PFSK-1 (cell line): ENCODE measurements at regions not wholly inside any gene's neighbourhood (a gene's known extent, or its start where the extent isn't known, plus 50 kb on each side); places are given as distances from the start of the nearest gene placed in this dataset.

Experiments used
- FOXP2 ChIP-seq: optimal IDR thresholded peaks from 2 replicates; pipeline ENCODE3; 2011; ENCODE audit warnings: borderline replicate concordance, control low read depth, inconsistent platforms; ENCODE audit not compliant: insufficient read depth; ENCODE audit errors: extremely low read length, extremely low read depth
- POLR2AphosphoS5 ChIP-seq: IDR thresholded peaks from 2 replicates; pipeline ENCODE4 v1.6.1; 2012; ENCODE audit warnings: low read depth, mild to moderate bottlenecking, control low read depth, low read length, moderate library complexity
- SIN3A ChIP-seq: IDR thresholded peaks from 2 replicates; pipeline ENCODE4 v1.6.1; 2012; ENCODE audit warnings: mild to moderate bottlenecking, low read length, moderate library complexity, borderline replicate concordance; ENCODE audit not compliant: insufficient read depth
- TAF1 ChIP-seq: IDR thresholded peaks from 2 replicates; pipeline ENCODE4 v1.6.1; 2012; ENCODE audit warnings: low read length, control low read depth, borderline replicate concordance; ENCODE audit not compliant: insufficient read depth
- TF ChIP-seq, protein P1 (sequence below), 2 experiments: IDR thresholded peaks; 2 replicates each; pipeline versions ENCODE4 v1.6.1 to v1.8.0; 2011 to 2012; ENCODE audit warnings: low read depth in 2 of 2, low read length in 2 of 2, control low read depth in 1 of 2, inconsistent platforms in 1 of 2, mild to moderate bottlenecking in 1 of 2, moderate library complexity in 1 of 2; ENCODE audit not compliant: insufficient read depth in 1 of 2

DNA sequence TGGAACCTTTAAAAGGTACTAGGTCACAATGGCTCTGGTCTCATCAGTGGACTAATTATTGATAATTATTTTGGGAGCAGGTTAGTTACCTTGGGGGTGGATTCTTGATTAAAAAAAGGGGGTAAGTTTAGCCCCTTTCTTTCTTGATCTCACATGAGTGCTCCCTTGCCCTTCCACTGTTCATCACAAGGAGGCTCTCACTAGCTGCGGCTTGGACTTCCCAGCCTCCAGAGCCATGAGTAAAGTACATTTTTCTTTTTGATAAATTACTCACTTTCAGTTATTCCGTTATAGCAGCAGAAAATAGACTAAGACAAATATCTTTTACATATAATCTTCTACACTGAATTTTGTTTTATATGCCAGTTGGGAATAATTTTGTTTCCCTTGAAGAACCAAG, 254.8 kb upstream of the DEPDC1 start:
- TF ChIP-seq, protein P1, sequence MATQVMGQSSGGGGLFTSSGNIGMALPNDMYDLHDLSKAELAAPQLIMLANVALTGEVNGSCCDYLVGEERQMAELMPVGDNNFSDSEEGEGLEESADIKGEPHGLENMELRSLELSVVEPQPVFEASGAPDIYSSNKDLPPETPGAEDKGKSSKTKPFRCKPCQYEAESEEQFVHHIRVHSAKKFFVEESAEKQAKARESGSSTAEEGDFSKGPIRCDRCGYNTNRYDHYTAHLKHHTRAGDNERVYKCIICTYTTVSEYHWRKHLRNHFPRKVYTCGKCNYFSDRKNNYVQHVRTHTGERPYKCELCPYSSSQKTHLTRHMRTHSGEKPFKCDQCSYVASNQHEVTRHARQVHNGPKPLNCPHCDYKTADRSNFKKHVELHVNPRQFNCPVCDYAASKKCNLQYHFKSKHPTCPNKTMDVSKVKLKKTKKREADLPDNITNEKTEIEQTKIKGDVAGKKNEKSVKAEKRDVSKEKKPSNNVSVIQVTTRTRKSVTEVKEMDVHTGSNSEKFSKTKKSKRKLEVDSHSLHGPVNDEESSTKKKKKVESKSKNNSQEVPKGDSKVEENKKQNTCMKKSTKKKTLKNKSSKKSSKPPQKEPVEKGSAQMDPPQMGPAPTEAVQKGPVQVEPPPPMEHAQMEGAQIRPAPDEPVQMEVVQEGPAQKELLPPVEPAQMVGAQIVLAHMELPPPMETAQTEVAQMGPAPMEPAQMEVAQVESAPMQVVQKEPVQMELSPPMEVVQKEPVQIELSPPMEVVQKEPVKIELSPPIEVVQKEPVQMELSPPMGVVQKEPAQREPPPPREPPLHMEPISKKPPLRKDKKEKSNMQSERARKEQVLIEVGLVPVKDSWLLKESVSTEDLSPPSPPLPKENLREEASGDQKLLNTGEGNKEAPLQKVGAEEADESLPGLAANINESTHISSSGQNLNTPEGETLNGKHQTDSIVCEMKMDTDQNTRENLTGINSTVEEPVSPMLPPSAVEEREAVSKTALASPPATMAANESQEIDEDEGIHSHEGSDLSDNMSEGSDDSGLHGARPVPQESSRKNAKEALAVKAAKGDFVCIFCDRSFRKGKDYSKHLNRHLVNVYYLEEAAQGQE (IDR thresholded peaks at IDR 0.05; ENCODE audit: insufficient read depth in 1 of 2, low read depth in 2 of 2, low read length in 2 of 2): no peak
- TF ChIP-seq TAF1: no peak
- no peak for TF ChIP-seq POLR2AphosphoS5
- no peak for TF ChIP-seq SIN3A
- TF ChIP-seq FOXP2: no peak
